Vagina (tissue), 2 donors: ENCODE measurements at regions not wholly inside any gene's neighbourhood (a gene's known extent, or its start where the extent isn't known, plus 50 kb on each side); places are given as distances from the start of the nearest gene placed in this dataset.

Source experiments
- POLR2A ChIP-seq, 2 donors: fragments of 450-650 bp; IDR thresholded peaks; one replicate each; pipeline ENCODE4 v1.6.1; 2017; ENCODE audit warnings: antibody characterized with exemption in 2 of 2, mild to moderate bottlenecking in 2 of 2, moderate library complexity in 2 of 2
- POLR2AphosphoS5 ChIP-seq, 2 donors: sonication (generic); formaldehyde crosslinking; IDR thresholded peaks; one replicate each; pipeline ENCODE4 v1.9.0; 2017; ENCODE audit warnings: antibody characterized with exemption in 2 of 2, mild to moderate bottlenecking in 2 of 2, low read depth in 1 of 2; ENCODE audit not compliant: insufficient read depth in 1 of 2
- TF ChIP-seq, protein P1 (sequence below), 3 experiments: fragments of 450-650 bp in 2 of 3; fragments of 200-600 bp in 1 of 3; sonication (generic) in 1 of 3; IDR thresholded peaks; one replicate each; pipeline ENCODE4 v1.5.1; 2017 to 2019; ENCODE audit warnings: antibody characterized with exemption in 3 of 3, mild to moderate bottlenecking in 2 of 3, moderate library complexity in 2 of 3

DNA sequence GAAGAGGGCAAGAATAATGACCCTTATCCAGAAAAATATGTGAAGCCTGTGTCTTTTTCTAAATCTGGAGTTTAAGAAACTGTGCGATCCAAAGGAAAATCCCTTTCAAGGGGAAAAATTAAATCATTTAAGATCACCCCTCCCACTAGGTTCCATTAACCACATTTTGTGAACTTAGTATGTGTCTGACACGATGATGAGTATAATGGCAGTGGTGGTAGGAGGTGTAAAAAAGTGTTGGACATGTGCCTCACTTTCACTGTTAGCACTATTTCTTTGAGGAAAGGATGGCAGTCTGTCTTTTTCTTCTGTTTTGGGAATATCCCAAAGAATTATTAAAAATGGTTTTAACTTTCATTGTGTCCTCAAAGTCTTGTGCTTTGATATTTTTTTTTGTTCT, 392.3 kb upstream of the CITED2 start:
- TF ChIP-seq POLR2A (IDR thresholded peaks at IDR 0.05), result no peak
- TF ChIP-seq, protein P1, sequence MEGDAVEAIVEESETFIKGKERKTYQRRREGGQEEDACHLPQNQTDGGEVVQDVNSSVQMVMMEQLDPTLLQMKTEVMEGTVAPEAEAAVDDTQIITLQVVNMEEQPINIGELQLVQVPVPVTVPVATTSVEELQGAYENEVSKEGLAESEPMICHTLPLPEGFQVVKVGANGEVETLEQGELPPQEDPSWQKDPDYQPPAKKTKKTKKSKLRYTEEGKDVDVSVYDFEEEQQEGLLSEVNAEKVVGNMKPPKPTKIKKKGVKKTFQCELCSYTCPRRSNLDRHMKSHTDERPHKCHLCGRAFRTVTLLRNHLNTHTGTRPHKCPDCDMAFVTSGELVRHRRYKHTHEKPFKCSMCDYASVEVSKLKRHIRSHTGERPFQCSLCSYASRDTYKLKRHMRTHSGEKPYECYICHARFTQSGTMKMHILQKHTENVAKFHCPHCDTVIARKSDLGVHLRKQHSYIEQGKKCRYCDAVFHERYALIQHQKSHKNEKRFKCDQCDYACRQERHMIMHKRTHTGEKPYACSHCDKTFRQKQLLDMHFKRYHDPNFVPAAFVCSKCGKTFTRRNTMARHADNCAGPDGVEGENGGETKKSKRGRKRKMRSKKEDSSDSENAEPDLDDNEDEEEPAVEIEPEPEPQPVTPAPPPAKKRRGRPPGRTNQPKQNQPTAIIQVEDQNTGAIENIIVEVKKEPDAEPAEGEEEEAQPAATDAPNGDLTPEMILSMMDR (IDR thresholded peaks at IDR 0.05), result no peak
- no peak for TF ChIP-seq POLR2AphosphoS5 (IDR thresholded peaks at IDR 0.05; ENCODE audit: insufficient read depth in 1 of 2, low read depth in 1 of 2)
